IPS DF 19.7 (cell line): ENCODE measurements at regions not wholly inside any gene's neighbourhood (a gene's known extent, or its start where the extent isn't known, plus 50 kb on each side); places are given as distances from the start of the nearest gene placed in this dataset.

Experiments used
- DNase-seq: peaks from one replicate; pipeline ENCODE4 v3.0.0-alpha.2; 2013; ENCODE audit warnings: low read depth, low spot score

- no peak for DNase-seq
Measured at GRCh38 chr7:25360451-25360850, 132.2 kb upstream of the NPVF start.

GRCh38 chr7:25361387-25361786 is 133.1 kb upstream of the NPVF start:
- DNase-seq: no peak

GRCh38 chr7:25361863-25362262 is 133.6 kb upstream of the NPVF start:
- no peak for DNase-seq

- no peak for DNase-seq
Measured at GRCh38 chr7:25368599-25369201, 140.4 kb upstream of the NPVF start.

GRCh38 chr7:25369786-25370185 is 141.5 kb upstream of the NPVF start:
- DNase-seq: no peak

- no peak for DNase-seq
Measured at GRCh38 chr7:25371972-25372371, 143.7 kb upstream of the NPVF start.

GRCh38 chr7:25375805-25376600 is 147.7 kb upstream of the NPVF start:
- DNase-seq: no peak

GRCh38 chr7:25379351-25380300 is 151.3 kb upstream of the NPVF start:
- DNase-seq: no peak

GRCh38 chr7:25381818-25382589 is 153.7 kb upstream of the NPVF start:
- no peak for DNase-seq

GRCh38 chr7:25382869-25383268 is 154.6 kb upstream of the NPVF start:
- no peak for DNase-seq

- no peak for DNase-seq
Measured at GRCh38 chr7:25383402-25383801, 155.1 kb upstream of the NPVF start.

GRCh38 chr7:25384788-25385505 is 156.7 kb upstream of the NPVF start:
- no peak for DNase-seq

- no peak for DNase-seq
Measured at GRCh38 chr7:25385506-25386136, 157.3 kb upstream of the NPVF start.

- DNase-seq: no peak
Measured at GRCh38 chr7:25386311-25386744, 158.0 kb upstream of the NPVF start.

- no peak for DNase-seq
Measured at GRCh38 chr7:25388681-25389080, 160.4 kb upstream of the NPVF start.

- no peak for DNase-seq
Measured at GRCh38 chr7:25389489-25390106, 161.3 kb upstream of the NPVF start.

- DNase-seq: no peak
Measured at GRCh38 chr7:25391295-25391861, 163.1 kb upstream of the NPVF start.

- no peak for DNase-seq
Measured at GRCh38 chr7:25391961-25392587, 163.8 kb upstream of the NPVF start.
